GM21717 (cell line): ENCODE measurements at regions not wholly inside any gene's neighbourhood (a gene's known extent, or its start where the extent isn't known, plus 50 kb on each side); places are given as distances from the start of the nearest gene placed in this dataset.

Experiments used
- ATAC-seq: cut with Tn5 transposase; IDR thresholded peaks from one replicate; pipeline ENCODE4 v1.9.1; 2021; ENCODE audit warnings: mild to moderate bottlenecking, moderate library complexity; ENCODE audit not compliant: unreplicated experiment

- ATAC-seq, result no peak
Observed at GRCh38 chr5:117860550-117860949, 1127.8 kb downstream of the DTWD2 start.

GRCh38 chr5:117859176-117859575 is 1129.2 kb downstream of the DTWD2 start:
- ATAC-seq, result no peak

GRCh38 chr5:117856713-117857112 is 1131.6 kb downstream of the DTWD2 start:
- no peak for ATAC-seq

- no peak for ATAC-seq
Observed at GRCh38 chr5:117837786-117838185, 1150.6 kb downstream of the DTWD2 start.

GRCh38 chr5:117833691-117834090 is 1154.7 kb downstream of the DTWD2 start:
- no peak for ATAC-seq

GRCh38 chr5:117829646-117830045 is 1158.7 kb downstream of the DTWD2 start:
- no peak for ATAC-seq

- no peak for ATAC-seq
Observed at GRCh38 chr5:117813850-117814249, 1174.5 kb downstream of the DTWD2 start.

GRCh38 chr5:117812861-117813260 is 1175.5 kb downstream of the DTWD2 start:
- no peak for ATAC-seq

- ATAC-seq, result no peak
Observed at GRCh38 chr5:117809251-117809650, 1179.1 kb downstream of the DTWD2 start.

GRCh38 chr5:117805058-117805457 is 1183.3 kb downstream of the DTWD2 start:
- no peak for ATAC-seq

GRCh38 chr5:117803533-117803932 is 1184.8 kb downstream of the DTWD2 start:
- ATAC-seq, result no peak

GRCh38 chr5:117801583-117801982 is 1186.8 kb downstream of the DTWD2 start:
- no peak for ATAC-seq

GRCh38 chr5:117800261-117800660 is 1188.1 kb downstream of the DTWD2 start:
- ATAC-seq, result no peak

- no peak for ATAC-seq
Observed at GRCh38 chr5:117794847-117795246, 1193.5 kb downstream of the DTWD2 start.

GRCh38 chr5:117793963-117794362 is 1194.4 kb downstream of the DTWD2 start:
- ATAC-seq, result no peak

- ATAC-seq, result no peak
Observed at GRCh38 chr5:117792476-117792875, 1195.9 kb downstream of the DTWD2 start.

- ATAC-seq, result no peak
Observed at GRCh38 chr5:117788596-117788995, 1199.8 kb downstream of the DTWD2 start.

- no peak for ATAC-seq
Observed at GRCh38 chr5:117779171-117779570, 1204.5 kb upstream of the SEMA6A start.

GRCh38 chr5:117776977-117777376 is 1202.4 kb upstream of the SEMA6A start:
- no peak for ATAC-seq

GRCh38 chr5:117769877-117770276 is 1195.3 kb upstream of the SEMA6A start:
- no peak for ATAC-seq

- no peak for ATAC-seq
Observed at GRCh38 chr5:117763271-117763670, 1188.6 kb upstream of the SEMA6A start.

- ATAC-seq, result no peak
Observed at GRCh38 chr5:117761186-117761585, 1186.6 kb upstream of the SEMA6A start.

- ATAC-seq, result no peak
Observed at GRCh38 chr5:117759849-117760499, 1185.4 kb upstream of the SEMA6A start.
